NCI-H146 treated with DMSO at 0.1 percent for 48 hours (cell line): ENCODE measurements at regions not wholly inside any gene's neighbourhood (a gene's known extent, or its start where the extent isn't known, plus 50 kb on each side); places are given as distances from the start of the nearest gene placed in this dataset.

Experiments used
- DNase-seq: peaks from one replicate; lab custom pipeline; 2025; ENCODE audit not compliant: unreplicated experiment; lab: John Stamatoyannopoulos, UW

DNA sequence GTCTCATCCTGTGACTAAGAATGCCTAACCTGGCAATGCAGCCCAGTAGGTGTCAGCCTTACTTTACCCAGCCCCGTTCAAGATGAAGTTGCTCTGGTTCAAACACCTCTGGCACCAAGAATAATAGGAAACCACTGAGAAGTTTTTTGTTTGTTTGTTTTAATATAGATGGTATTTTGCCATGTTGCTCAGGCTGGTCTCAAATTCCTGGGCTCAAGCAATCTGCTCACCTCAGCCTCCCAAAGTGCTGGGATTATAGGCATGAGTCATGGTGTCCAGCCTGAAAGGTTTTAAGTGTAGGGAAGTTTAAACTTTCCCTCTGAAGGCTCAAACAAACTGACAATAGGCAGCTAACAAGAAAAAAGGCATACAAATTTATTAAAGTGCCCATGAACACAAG, 51.2 kb upstream of the ABCC4 start:
- DNase-seq = no peak

DNA sequence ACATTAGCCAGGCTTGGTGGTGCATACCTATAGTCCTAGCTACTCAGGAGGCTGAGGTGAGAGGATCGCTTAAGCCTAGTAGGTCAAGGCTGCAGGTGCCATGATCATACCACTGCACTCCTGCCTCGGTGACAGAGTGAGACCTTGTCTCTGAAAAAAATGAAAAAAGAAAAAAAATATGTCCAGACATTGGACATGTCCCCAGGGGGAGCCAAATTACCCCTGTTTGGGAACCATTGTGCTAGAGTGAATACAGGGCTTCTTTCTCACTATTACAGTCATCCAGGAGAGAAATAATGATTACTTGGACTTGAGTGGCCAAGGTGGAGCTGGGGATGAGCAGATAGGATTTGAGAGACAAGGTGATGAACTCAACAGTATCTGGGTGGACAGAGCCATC, 52.9 kb upstream of the ABCC4 start:
- DNase-seq = no peak

DNA sequence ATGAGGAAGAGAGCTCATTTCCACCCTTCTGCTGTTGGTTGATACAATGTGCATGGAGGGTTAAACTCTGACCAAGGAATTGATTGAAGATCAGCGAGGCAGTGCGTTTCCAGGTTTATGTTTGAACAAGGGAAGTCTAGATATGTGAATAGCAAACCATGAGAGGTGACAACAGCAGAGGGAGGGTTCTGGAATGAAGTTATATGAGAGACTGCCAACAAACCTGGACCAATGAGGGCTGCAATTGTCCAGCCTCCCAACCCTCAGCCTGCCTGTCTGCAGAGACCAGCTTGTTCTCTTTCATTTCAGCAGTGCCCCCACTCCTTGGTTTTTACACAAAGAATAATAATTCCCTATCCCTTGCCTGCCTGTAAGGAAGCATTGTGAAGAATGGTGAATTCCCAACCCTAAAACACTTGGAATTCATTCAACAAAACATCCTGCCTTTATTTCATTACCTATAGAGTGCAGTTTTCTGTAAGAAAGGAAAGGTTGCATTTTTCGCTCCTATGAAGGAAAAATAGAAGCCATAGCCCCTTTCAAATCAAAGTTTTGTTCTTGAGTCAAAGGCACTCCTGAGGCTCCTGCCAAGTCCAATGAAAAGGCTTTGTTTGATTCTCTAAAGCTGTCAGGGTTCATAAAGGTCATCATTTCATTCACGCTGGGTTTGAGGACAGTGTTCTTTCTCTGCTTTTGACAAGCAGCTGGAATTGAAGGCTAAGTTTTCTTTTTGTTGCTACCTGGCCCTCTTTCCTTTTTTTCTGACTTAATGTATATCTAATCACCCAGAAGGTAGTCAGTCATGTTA, 53.6 kb upstream of the ABCC4 start:
- DNase-seq = no peak

- DNase-seq = no peak
Observed at GRCh38 chr13:95355494-95355893, 54.2 kb upstream of the ABCC4 start.

GRCh38 chr13:95356916-95357315, 55.7 kb upstream of the ABCC4 start:
- no peak for DNase-seq

GRCh38 chr13:95357875-95358274, 56.6 kb upstream of the ABCC4 start:
- DNase-seq = no peak

GRCh38 chr13:95360052-95360451, 58.8 kb upstream of the ABCC4 start:
- DNase-seq = peak; percentile 3

DNA sequence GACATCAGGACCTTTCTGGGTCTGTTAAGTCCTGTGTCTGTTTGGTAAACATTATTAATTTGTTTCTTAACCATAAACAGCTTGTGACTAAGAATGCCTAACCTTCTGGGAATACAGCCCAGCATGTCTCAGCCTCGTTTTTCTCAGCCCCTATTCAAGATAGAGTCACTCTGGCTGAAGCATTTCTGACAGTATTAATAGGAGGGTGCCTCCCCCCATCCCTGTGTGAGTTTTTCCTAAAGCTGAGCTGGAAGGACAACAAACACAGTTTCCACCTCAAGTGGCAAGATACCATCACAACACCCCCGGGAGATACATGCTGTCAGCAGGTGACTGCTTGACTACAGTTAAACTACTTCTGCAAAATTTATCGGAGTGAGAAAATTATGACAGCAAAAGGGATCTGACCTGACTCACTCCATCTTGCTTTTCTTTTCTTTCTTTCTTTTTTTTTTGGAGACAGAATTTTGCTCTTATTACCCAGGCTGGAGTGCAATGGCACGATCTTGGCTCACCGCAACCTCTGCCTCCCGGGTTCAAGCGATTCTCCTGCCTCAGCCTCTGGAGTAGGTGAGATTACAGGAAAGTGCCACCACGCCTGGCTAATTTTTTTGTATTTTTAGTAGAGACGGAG, 59.3 kb upstream of the ABCC4 start:
- no peak for DNase-seq

GRCh38 chr13:95361686-95362085, 60.4 kb upstream of the ABCC4 start:
- no peak for DNase-seq

DNA sequence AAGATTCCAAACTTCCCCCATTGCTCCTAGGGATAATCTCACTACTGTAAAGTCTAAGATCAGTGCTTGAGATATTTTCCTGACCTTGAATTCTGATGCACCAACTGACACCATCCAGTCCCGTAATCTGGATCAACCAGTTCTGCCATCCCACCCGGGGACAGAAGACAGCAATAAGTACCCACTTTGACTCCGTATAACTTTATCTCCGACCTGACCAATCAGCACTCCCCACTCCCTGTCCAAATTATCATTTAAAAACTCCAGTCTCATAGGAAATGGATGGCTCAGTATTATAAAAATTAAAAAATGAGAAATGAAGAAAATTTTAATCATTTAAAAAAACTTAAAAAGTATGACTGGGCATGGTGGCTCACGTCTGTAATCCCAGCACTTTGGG, 61.4 kb upstream of the ABCC4 start:
- no peak for DNase-seq

DNA sequence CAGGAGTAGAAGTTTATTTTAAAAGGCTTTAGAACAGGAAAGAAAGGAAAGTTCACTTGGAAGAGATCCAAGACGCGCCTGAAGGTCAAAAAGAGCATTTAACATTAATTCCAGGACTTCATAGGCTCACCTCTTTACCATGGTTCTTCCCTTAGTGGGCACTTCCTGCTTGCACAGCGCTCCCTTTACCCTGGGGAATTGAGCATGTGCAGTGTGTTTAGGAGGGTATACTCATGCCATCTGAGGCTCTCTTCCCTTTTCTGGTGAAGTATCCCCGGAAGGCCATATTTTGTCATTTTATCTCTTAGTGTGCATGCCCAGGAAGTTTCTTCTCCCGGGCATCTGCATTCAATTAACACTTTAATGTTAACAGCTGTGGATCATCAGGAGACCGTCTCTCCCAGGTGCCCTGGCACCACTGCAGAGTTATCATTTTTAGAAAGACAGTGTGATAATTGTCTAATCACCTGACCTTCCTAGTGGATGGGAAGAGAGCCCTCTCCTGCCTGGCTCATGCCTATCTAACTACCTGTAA, 66.1 kb upstream of the ABCC4 start:
- no peak for DNase-seq

- no peak for DNase-seq
Observed at GRCh38 chr13:95368998-95369397, 67.7 kb upstream of the ABCC4 start.

DNA sequence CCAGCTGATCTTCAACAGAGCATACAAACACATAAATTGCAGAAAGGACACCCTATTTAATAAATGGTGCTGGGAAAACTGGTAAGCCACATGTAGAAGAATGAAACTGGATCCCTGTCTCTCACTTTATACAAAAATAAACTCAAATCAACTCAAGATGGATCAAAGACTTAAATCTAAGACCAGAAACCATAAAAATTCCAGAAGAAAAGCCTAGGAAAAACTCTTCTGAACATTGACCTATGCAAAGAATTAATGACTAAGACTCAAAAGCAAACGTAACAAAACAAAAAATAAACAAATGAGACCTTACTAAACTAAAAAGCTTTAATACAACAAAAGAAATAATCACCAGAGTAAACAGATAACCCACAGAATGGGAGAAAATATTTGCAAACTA, 74.5 kb upstream of the ABCC4 start:
- DNase-seq = no peak

- DNase-seq = no peak
Observed at GRCh38 chr13:95378603-95379002, 77.4 kb upstream of the ABCC4 start.

- DNase-seq = peak; percentile 62
Observed at GRCh38 chr13:95380468-95381211, 79.4 kb upstream of the ABCC4 start.

GRCh38 chr13:95381212-95381527, 79.9 kb upstream of the ABCC4 start:
- DNase-seq = no peak

DNA sequence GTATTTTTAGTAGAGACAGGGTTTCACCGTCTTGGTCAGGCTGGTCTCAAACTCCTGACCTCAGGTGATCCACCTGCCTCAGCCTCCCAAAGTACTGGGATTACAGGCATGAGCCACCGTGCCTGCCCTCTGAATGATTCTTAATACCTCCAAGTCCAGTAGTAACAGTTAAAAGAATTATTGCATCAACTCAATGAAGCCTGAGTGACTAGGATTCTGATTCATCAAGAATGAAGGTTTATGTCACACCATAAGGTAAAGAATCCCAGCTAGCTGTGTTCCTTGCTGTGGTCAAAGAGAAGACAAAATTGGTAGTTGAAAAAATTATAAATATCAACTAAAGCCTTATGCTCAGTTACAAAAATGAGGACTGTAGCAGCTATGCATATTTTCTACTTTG, 81.2 kb upstream of the ABCC4 start:
- no peak for DNase-seq

GRCh38 chr13:95382916-95383315, 81.7 kb upstream of the ABCC4 start:
- no peak for DNase-seq

- no peak for DNase-seq
Observed at GRCh38 chr13:95385373-95385772, 84.1 kb upstream of the ABCC4 start.

DNA sequence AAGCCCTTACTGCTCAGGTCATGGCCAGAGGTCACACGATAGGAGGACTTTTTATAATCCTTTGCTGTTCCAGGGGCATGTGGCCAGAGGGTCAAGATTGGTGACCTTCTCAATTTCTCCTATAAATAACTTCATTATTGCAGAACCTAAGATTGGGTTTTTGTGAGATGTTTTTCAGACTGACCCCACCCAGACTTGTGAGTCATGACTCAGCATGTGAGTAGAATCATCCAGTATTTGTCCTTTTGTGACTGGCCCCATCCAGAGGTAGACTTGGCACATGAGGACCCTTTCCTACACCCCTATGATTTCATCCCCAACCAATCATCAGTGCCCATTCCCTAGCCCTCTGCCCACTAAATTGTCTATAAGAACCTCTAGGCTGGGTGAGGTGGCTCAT, 84.5 kb upstream of the ABCC4 start:
- no peak for DNase-seq

DNA sequence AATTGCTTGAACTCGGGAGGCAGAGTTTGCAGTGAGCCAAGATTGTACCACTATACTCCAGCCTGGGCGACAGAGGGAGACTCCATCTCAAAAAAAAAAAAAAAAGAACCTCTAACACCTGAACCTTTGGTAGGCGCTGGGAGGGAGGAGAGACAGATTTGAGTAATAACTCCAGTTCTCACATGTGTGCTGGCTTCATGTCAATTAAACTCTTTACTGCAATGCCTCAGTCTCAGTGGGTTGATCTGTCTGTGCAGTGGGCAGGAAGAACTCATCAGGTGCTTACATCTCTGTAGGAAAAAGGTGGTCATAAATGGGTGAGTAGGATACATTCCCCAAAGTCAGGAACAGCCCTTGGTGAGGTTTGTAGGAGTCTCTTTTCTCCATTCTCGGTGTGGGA, 85.1 kb upstream of the ABCC4 start:
- DNase-seq = no peak

DNA sequence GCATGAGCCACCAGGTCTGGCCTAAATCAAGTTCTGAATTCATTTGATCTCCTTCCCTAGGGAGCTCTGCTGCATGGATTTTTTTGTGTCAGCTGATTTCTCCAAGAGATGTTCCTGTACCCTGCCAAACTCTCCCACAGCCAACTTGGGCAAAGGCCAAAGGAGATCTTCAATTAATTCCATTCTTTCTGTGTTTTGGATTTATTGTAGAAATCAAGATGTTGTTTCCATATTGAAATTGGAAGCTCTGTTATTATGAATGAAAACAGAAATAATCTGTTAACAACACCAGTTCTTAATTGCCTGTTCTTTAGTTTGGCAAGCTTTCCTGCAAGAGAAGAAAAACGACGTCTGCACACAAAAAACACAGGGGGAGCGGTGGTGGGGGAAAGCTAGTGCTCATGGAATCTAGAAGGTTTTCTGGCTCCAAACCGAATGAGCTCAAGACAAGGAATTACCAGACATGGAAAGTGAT, 86.5 kb upstream of the ABCC4 start:
- DNase-seq = no peak
